M059J (cell line): ENCODE measurements at regions not wholly inside any gene's neighbourhood (a gene's known extent, or its start where the extent isn't known, plus 50 kb on each side); places are given as distances from the start of the nearest gene placed in this dataset.

Experiments used
- DNase-seq: peaks from one replicate; pipeline ENCODE4 v3.0.0-alpha.2; 2012; ENCODE audit warnings: low read depth

- peak; percentile 57 for DNase-seq
Measured at GRCh38 chr3:128569756-128570155, 76.8 kb upstream of the GATA2 start.

- peak; percentile 53 for DNase-seq
Measured at GRCh38 chr3:128568602-128569490, 75.8 kb upstream of the GATA2 start.

- no peak for DNase-seq
Measured at GRCh38 chr3:128567705-128568356, 74.8 kb upstream of the GATA2 start.

GRCh38 chr3:128567141-128567540 lies 74.1 kb upstream of the GATA2 start:
- no peak for DNase-seq

- no peak for DNase-seq
Measured at GRCh38 chr3:128563439-128563838, 70.4 kb upstream of the GATA2 start.

GRCh38 chr3:128561504-128561903 lies 68.5 kb upstream of the GATA2 start:
- DNase-seq = no peak

- DNase-seq = no peak
Measured at GRCh38 chr3:128560768-128561167, 67.8 kb upstream of the GATA2 start.

GRCh38 chr3:128559486-128560225 lies 66.7 kb upstream of the GATA2 start:
- DNase-seq = peak; percentile 52

GRCh38 chr3:128557531-128558280 lies 64.7 kb upstream of the GATA2 start:
- no peak for DNase-seq

- no peak for DNase-seq
Measured at GRCh38 chr3:128556907-128557306, 63.9 kb upstream of the GATA2 start.

GRCh38 chr3:128556384-128556783 lies 63.4 kb upstream of the GATA2 start:
- no peak for DNase-seq

- DNase-seq = no peak
Measured at GRCh38 chr3:128555841-128556240, 62.8 kb upstream of the GATA2 start.

GRCh38 chr3:128555098-128555825 lies 62.3 kb upstream of the GATA2 start:
- DNase-seq = no peak

GRCh38 chr3:128554465-128555097 lies 61.6 kb upstream of the GATA2 start:
- no peak for DNase-seq

- DNase-seq = peak; percentile 95
Measured at GRCh38 chr3:128554100-128554464, 61.1 kb upstream of the GATA2 start.

GRCh38 chr3:128553560-128553959 lies 60.6 kb upstream of the GATA2 start:
- peak; percentile 54 for DNase-seq

- no peak for DNase-seq
Measured at GRCh38 chr3:128551867-128552266, 58.9 kb upstream of the GATA2 start.

GRCh38 chr3:128551451-128551850 lies 58.5 kb upstream of the GATA2 start:
- DNase-seq = no peak

- DNase-seq = no peak
Measured at GRCh38 chr3:128550471-128551126, 57.6 kb upstream of the GATA2 start.

- no peak for DNase-seq
Measured at GRCh38 chr3:128550113-128550440, 57.1 kb upstream of the GATA2 start.
